ENCODE measurements at regions not wholly inside any gene's neighbourhood (a gene's known extent, or its start where the extent isn't known, plus 50 kb on each side); places are given as distances from the start of the nearest gene placed in this dataset.

GRCh38 chr5:110169461-110169860, 479.7 kb downstream of the MAN2A1 start:
- H3K4me1 Mint-ChIP-seq (ENCODE audit: low read depth) = no peaks in the 10 kb centered on the region
- no peaks in the 10 kb centered on the region for H3K36me3 Mint-ChIP-seq (ENCODE audit: insufficient read depth)
- TF ChIP-seq CTCF (IDR thresholded peaks at IDR 0.05; ENCODE audit: unreplicated experiment) = no peak
- no peak overlapping the region for H3K27ac Mint-ChIP-seq
- H3K27me3 Mint-ChIP-seq = no peaks in the 10 kb centered on the region
- H3K9me3 Mint-ChIP-seq (ENCODE audit: low read depth) = peaks cover 9% of the 10 kb centered on the region
- H3K4me3 Mint-ChIP-seq (ENCODE audit: low read depth) = no peak overlapping the region
- no peak for DNase-seq (ENCODE audit: low spot score, unreplicated experiment)

- no peaks in the 10 kb centered on the region for H3K36me3 Mint-ChIP-seq (ENCODE audit: insufficient read depth)
- no peaks in the 10 kb centered on the region for H3K27me3 Mint-ChIP-seq
- no peaks in the 10 kb centered on the region for H3K9me3 Mint-ChIP-seq (ENCODE audit: low read depth)
- H3K4me3 Mint-ChIP-seq (ENCODE audit: low read depth) = no peak overlapping the region
- H3K4me1 Mint-ChIP-seq (ENCODE audit: low read depth) = peaks cover 2% of the 10 kb centered on the region
- no peak for TF ChIP-seq CTCF (IDR thresholded peaks at IDR 0.05; ENCODE audit: unreplicated experiment)
- no peak for DNase-seq (ENCODE audit: low spot score, unreplicated experiment)
- H3K27ac Mint-ChIP-seq = no peak overlapping the region
Observed at GRCh38 chr5:110177729-110178128, 488.0 kb downstream of the MAN2A1 start.

- H3K4me3 Mint-ChIP-seq (ENCODE audit: low read depth) = no peak overlapping the region
Observed at GRCh38 chr5:110179321-110179720, 489.6 kb downstream of the MAN2A1 start.

GRCh38 chr5:110194191-110194590, 504.5 kb downstream of the MAN2A1 start:
- Mint-ChIP-seq H3K4me3 (ENCODE audit: low read depth) (no peak overlapping the region), H3K4me1 (ENCODE audit: low read depth) (no peaks in the 10 kb centered on the region), H3K9me3 (ENCODE audit: low read depth) (no peaks in the 10 kb centered on the region), H3K36me3 (ENCODE audit: insufficient read depth) (no peaks in the 10 kb centered on the region), H3K27me3 (no peaks in the 10 kb centered on the region), H3K27ac (no peak overlapping the region)
- DNase-seq (ENCODE audit: low spot score, unreplicated experiment) = no peak
- TF ChIP-seq CTCF (IDR thresholded peaks at IDR 0.05; ENCODE audit: unreplicated experiment) = no peak

More at GRCh38 chr5:110179321-110179720, 489.6 kb downstream of the MAN2A1 start:
- Mint-ChIP-seq H3K27me3 (no peaks in the 10 kb centered on the region), H3K36me3 (ENCODE audit: insufficient read depth) (no peaks in the 10 kb centered on the region), H3K9me3 (ENCODE audit: low read depth) (no peaks in the 10 kb centered on the region), H3K4me1 (ENCODE audit: low read depth) (peaks cover 2% of the 10 kb centered on the region), H3K27ac (no peak overlapping the region)
- no peak for TF ChIP-seq CTCF (IDR thresholded peaks at IDR 0.05; ENCODE audit: unreplicated experiment)
- no peak for DNase-seq (ENCODE audit: low spot score, unreplicated experiment)

- no peak overlapping the region for H3K27ac Mint-ChIP-seq
- no peaks in the 10 kb centered on the region for H3K9me3 Mint-ChIP-seq (ENCODE audit: low read depth)
- DNase-seq (ENCODE audit: low spot score, unreplicated experiment) = no peak
- no peaks in the 10 kb centered on the region for H3K4me1 Mint-ChIP-seq (ENCODE audit: low read depth)
- no peak overlapping the region for H3K4me3 Mint-ChIP-seq (ENCODE audit: low read depth)
- H3K27me3 Mint-ChIP-seq = no peaks in the 10 kb centered on the region
- no peak for TF ChIP-seq CTCF (IDR thresholded peaks at IDR 0.05; ENCODE audit: unreplicated experiment)
- H3K36me3 Mint-ChIP-seq (ENCODE audit: insufficient read depth) = no peaks in the 10 kb centered on the region
Observed at GRCh38 chr5:110195288-110195687, 505.6 kb downstream of the MAN2A1 start.
